Keratinocyte (primary cell): ENCODE measurements at regions not wholly inside any gene's neighbourhood (a gene's known extent, or its start where the extent isn't known, plus 50 kb on each side); places are given as distances from the start of the nearest gene placed in this dataset.

Source experiments
- EZH2 ChIP-seq: IDR thresholded peaks from one replicate; pipeline ENCODE4 v1.6.1; 2012; ENCODE audit warnings: inconsistent platforms, mild to moderate bottlenecking, low read length, moderate library complexity
- TF ChIP-seq, protein P1 (sequence below), 3 experiments: IDR thresholded peaks in 1 of 3; conservative IDR thresholded peaks in 1 of 3; optimal IDR thresholded peaks in 1 of 3; 2 replicates in 2 of 3; 3 replicates in 1 of 3; pipeline versions ENCODE3 to v1.5.1; 2011; ENCODE audit warnings: low read length in 3 of 3, mild to moderate bottlenecking in 3 of 3, moderate library complexity in 2 of 3, control low read depth in 1 of 3, inconsistent platforms in 1 of 3; ENCODE audit not compliant: insufficient read depth in 2 of 3; ENCODE audit errors: extremely low read depth in 1 of 3

DNA sequence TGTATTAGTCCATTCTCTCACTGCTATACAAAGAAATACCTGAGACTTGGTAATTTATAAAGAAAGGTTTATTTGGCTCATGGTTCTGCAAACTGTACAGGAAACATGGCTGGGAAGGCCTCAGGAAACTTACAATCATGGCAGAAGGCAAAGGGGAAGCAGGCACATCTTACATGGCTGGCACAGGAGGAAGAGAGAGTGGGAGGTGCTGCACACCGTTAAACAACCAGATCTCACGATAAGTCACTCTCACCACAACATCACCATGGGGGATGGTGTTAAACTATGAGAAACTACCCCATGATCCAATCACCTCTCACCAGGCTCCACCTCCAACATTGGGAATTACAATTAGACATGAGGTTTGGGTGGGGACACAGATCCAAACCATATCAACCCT is 191.8 kb upstream of the PLXNC1 start:
- TF ChIP-seq, protein P1, sequence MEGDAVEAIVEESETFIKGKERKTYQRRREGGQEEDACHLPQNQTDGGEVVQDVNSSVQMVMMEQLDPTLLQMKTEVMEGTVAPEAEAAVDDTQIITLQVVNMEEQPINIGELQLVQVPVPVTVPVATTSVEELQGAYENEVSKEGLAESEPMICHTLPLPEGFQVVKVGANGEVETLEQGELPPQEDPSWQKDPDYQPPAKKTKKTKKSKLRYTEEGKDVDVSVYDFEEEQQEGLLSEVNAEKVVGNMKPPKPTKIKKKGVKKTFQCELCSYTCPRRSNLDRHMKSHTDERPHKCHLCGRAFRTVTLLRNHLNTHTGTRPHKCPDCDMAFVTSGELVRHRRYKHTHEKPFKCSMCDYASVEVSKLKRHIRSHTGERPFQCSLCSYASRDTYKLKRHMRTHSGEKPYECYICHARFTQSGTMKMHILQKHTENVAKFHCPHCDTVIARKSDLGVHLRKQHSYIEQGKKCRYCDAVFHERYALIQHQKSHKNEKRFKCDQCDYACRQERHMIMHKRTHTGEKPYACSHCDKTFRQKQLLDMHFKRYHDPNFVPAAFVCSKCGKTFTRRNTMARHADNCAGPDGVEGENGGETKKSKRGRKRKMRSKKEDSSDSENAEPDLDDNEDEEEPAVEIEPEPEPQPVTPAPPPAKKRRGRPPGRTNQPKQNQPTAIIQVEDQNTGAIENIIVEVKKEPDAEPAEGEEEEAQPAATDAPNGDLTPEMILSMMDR (optimal IDR thresholded peaks at IDR 0.05 in 1 of 3, IDR thresholded peaks at IDR 0.05 in 1 of 3, conservative IDR thresholded peaks at IDR 0.05 in 1 of 3; ENCODE audit: extremely low read depth in 1 of 3, insufficient read depth in 2 of 3, low read length in 3 of 3), result no peak
- TF ChIP-seq EZH2, result no peak
